GM12865 (cell line): ENCODE measurements at regions not wholly inside any gene's neighbourhood (a gene's known extent, or its start where the extent isn't known, plus 50 kb on each side); places are given as distances from the start of the nearest gene placed in this dataset.

Experiments
- DNase-seq: peaks from one replicate; pipeline ENCODE4 v3.0.0; 2010; ENCODE audit warnings: low read depth
- H3K4me3 ChIP-seq: 2 replicates; pipeline ENCODE4 v1.5.1; 2011; ENCODE audit warnings: mild to moderate bottlenecking, low read depth, low read length, control low read depth
- CTCF ChIP-seq: IDR thresholded peaks from 2 replicates; pipeline ENCODE4 v1.5.1; 2011; ENCODE audit warnings: low read length, control low read depth, low read depth, inconsistent platforms; ENCODE audit not compliant: insufficient read depth; ENCODE audit errors: missing control alignments

- peak; percentile 86 for DNase-seq
- no peak for TF ChIP-seq CTCF
- no peak overlapping the region for H3K4me3 ChIP-seq
Measured at GRCh38 chr10:105952153-105952552, 1212.4 kb downstream of the SORCS1 start.

GRCh38 chr10:105950410-105950809 is 1214.1 kb downstream of the SORCS1 start:
- H3K4me3 ChIP-seq = no peak overlapping the region
- TF ChIP-seq CTCF = peak; percentile 76
- peak; percentile 66 for DNase-seq

- no peak overlapping the region for H3K4me3 ChIP-seq
- no peak for TF ChIP-seq CTCF
- no peak for DNase-seq
Measured at GRCh38 chr10:105949721-105950120, 1214.8 kb downstream of the SORCS1 start.

GRCh38 chr10:105925045-105925785 is 1239.3 kb downstream of the SORCS1 start:
- DNase-seq = no peak
- no peak for TF ChIP-seq CTCF
- H3K4me3 ChIP-seq = no peak overlapping the region

GRCh38 chr10:105921348-105921747 is 1243.2 kb downstream of the SORCS1 start:
- no peak for DNase-seq
- no peak for TF ChIP-seq CTCF
- no peak overlapping the region for H3K4me3 ChIP-seq

- no peak for TF ChIP-seq CTCF
- DNase-seq = no peak
- H3K4me3 ChIP-seq = no peak overlapping the region
Measured at GRCh38 chr10:105914432-105914831, 1250.1 kb downstream of the SORCS1 start.

- DNase-seq = no peak
- H3K4me3 ChIP-seq = no peak overlapping the region
- no peak for TF ChIP-seq CTCF
Measured at GRCh38 chr10:105908701-105909100, 1255.8 kb downstream of the SORCS1 start.
